ENCODE measurements at regions not wholly inside any gene's neighbourhood (a gene's known extent, or its start where the extent isn't known, plus 50 kb on each side); places are given as distances from the start of the nearest gene placed in this dataset.

GRCh38 chr7:124168616-124169015 is 135.7 kb upstream of the TMEM229A start:
- no peak overlapping the region for H3K4me3 ChIP-seq
- no peak overlapping the region for H3K9ac ChIP-seq (ENCODE audit: insufficient read depth in 1 of 2, low read length in 2 of 2)
- no peaks in the 10 kb centered on the region for H3K27me3 ChIP-seq (ENCODE audit: control insufficient read depth in 3 of 3, insufficient read depth in 3 of 3, low read length in 2 of 3)
- no peak overlapping the region for H3K27ac ChIP-seq (ENCODE audit: low read depth in 1 of 2, low read length in 1 of 2)
- WGBS, 2 donors, result 77 to 82% methylated on average over 2 of the region's 2 CpGs
- peaks cover 0 to 3% (median 0%) of the 10 kb centered on the region in 5 donors for H3K4me1 ChIP-seq (ENCODE audit: control insufficient read depth in 5 of 5, insufficient read depth in 5 of 5, low read length in 5 of 5)
- ATAC-seq (ENCODE audit: insufficient read depth, low FRiP score) (no peak), DNase-seq (no peak)
- no peaks in the 10 kb centered on the region for H3K9me3 ChIP-seq (ENCODE audit: control insufficient read depth in 4 of 4, insufficient read depth in 3 of 4, low read length in 3 of 4)
- TF ChIP-seq, protein P1, sequence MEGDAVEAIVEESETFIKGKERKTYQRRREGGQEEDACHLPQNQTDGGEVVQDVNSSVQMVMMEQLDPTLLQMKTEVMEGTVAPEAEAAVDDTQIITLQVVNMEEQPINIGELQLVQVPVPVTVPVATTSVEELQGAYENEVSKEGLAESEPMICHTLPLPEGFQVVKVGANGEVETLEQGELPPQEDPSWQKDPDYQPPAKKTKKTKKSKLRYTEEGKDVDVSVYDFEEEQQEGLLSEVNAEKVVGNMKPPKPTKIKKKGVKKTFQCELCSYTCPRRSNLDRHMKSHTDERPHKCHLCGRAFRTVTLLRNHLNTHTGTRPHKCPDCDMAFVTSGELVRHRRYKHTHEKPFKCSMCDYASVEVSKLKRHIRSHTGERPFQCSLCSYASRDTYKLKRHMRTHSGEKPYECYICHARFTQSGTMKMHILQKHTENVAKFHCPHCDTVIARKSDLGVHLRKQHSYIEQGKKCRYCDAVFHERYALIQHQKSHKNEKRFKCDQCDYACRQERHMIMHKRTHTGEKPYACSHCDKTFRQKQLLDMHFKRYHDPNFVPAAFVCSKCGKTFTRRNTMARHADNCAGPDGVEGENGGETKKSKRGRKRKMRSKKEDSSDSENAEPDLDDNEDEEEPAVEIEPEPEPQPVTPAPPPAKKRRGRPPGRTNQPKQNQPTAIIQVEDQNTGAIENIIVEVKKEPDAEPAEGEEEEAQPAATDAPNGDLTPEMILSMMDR (IDR thresholded peaks at IDR 0.05; ENCODE audit: control extremely low read depth, extremely low read depth), result no peak
- H3K36me3 ChIP-seq (ENCODE audit: control insufficient read depth in 4 of 4, insufficient read depth in 4 of 4, low read length in 4 of 4), result no peaks in the 10 kb centered on the region

GRCh38 chr7:124162667-124163066 is 129.8 kb upstream of the TMEM229A start:
- ATAC-seq (ENCODE audit: insufficient read depth, low FRiP score), result no peak

DNA sequence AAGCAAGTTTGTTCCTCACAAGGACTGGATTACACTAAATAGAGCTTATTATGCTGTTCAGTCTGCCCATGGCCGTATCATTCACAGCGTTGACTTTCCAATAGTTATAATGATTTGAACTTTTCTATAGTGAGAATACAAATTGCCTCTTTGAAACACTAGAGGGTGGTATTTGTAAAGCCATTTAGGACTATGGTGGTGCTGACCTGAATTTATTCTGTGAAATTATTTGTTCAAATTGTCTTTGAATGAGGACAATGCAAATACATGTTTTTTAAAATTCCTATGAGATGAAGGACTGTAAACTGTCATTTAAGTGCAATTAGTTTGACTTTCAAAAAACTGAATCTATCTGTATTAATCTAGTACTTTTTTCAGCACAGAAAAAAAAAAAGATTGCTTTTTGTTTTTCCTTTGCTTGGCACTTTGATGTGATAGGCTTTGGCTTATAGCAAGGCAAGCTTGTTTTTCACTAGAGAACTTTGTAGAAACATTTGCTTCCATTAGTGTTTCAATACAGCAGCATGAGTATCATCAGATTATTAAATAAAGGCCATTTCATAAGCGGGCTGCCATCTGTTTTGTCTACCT is 122.7 kb upstream of the TMEM229A start:
- peaks cover 0 to 5% (median 0%) of the 10 kb centered on the region in 4 donors for H3K9me3 ChIP-seq (ENCODE audit: control insufficient read depth in 4 of 4, insufficient read depth in 3 of 4, low read length in 3 of 4)
- H3K27me3 ChIP-seq (ENCODE audit: control insufficient read depth in 3 of 3, insufficient read depth in 3 of 3, low read length in 2 of 3), result no peaks in the 10 kb centered on the region
- DNase-seq, result peak in 2 of 3 donors; percentile 64 to 67
- TF ChIP-seq, protein P1 (IDR thresholded peaks at IDR 0.05; ENCODE audit: control extremely low read depth, extremely low read depth), result no peak
- no peak overlapping the region for H3K9ac ChIP-seq (ENCODE audit: insufficient read depth in 1 of 2, low read length in 2 of 2)
- no peak overlapping the region for H3K4me3 ChIP-seq
- H3K36me3 ChIP-seq (ENCODE audit: control insufficient read depth in 4 of 4, insufficient read depth in 4 of 4, low read length in 4 of 4), result no peaks in the 10 kb centered on the region
- WGBS, 2 donors, result 38 to 50% methylated on average over 3 of the region's 3 CpGs
- H3K4me1 ChIP-seq (ENCODE audit: control insufficient read depth in 5 of 5, insufficient read depth in 5 of 5, low read length in 5 of 5), result peaks cover 0 to 7% (median 0%) of the 10 kb centered on the region in 5 donors
- no peak overlapping the region for H3K27ac ChIP-seq (ENCODE audit: low read depth in 1 of 2, low read length in 1 of 2)
- ATAC-seq (ENCODE audit: insufficient read depth, low FRiP score), result no peak

More at GRCh38 chr7:124162667-124163066, 129.8 kb upstream of the TMEM229A start:
- TF ChIP-seq, protein P1 (IDR thresholded peaks at IDR 0.05; ENCODE audit: control extremely low read depth, extremely low read depth), result no peak
- no peaks in the 10 kb centered on the region for H3K36me3 ChIP-seq (ENCODE audit: control insufficient read depth in 4 of 4, insufficient read depth in 4 of 4, low read length in 4 of 4)
- no peaks in the 10 kb centered on the region for H3K4me1 ChIP-seq (ENCODE audit: control insufficient read depth in 5 of 5, insufficient read depth in 5 of 5, low read length in 5 of 5)
- peaks cover 0 to 4% (median 0%) of the 10 kb centered on the region in 4 donors for H3K9me3 ChIP-seq (ENCODE audit: control insufficient read depth in 4 of 4, insufficient read depth in 3 of 4, low read length in 3 of 4)
- H3K27me3 ChIP-seq (ENCODE audit: control insufficient read depth in 3 of 3, insufficient read depth in 3 of 3, low read length in 2 of 3), result no peaks in the 10 kb centered on the region
- DNase-seq, result no peak
- no peak overlapping the region for H3K4me3 ChIP-seq
- no peak overlapping the region for H3K9ac ChIP-seq (ENCODE audit: insufficient read depth in 1 of 2, low read length in 2 of 2)
- H3K27ac ChIP-seq (ENCODE audit: low read depth in 1 of 2, low read length in 1 of 2), result no peak overlapping the region
